ENCODE measurements at regions not wholly inside any gene's neighbourhood (a gene's known extent, or its start where the extent isn't known, plus 50 kb on each side); places are given as distances from the start of the nearest gene placed in this dataset.

- Histone ChIP-seq H3K4me3 (no peak overlapping the region), H3K4me1 (ENCODE audit: low read depth) (no peaks in the 10 kb centered on the region), H3K36me3 (ENCODE audit: low read depth) (no peaks in the 10 kb centered on the region), H3K9me3 (no peaks in the 10 kb centered on the region)
- TF ChIP-seq, protein P1, sequence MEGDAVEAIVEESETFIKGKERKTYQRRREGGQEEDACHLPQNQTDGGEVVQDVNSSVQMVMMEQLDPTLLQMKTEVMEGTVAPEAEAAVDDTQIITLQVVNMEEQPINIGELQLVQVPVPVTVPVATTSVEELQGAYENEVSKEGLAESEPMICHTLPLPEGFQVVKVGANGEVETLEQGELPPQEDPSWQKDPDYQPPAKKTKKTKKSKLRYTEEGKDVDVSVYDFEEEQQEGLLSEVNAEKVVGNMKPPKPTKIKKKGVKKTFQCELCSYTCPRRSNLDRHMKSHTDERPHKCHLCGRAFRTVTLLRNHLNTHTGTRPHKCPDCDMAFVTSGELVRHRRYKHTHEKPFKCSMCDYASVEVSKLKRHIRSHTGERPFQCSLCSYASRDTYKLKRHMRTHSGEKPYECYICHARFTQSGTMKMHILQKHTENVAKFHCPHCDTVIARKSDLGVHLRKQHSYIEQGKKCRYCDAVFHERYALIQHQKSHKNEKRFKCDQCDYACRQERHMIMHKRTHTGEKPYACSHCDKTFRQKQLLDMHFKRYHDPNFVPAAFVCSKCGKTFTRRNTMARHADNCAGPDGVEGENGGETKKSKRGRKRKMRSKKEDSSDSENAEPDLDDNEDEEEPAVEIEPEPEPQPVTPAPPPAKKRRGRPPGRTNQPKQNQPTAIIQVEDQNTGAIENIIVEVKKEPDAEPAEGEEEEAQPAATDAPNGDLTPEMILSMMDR (IDR thresholded peaks at IDR 0.05) = no peak
- peak in 1 of 3 donors; percentile 24 for DNase-seq
- intact Hi-C loops (cut with DNase I, micrococcal nuclease) = no loop called here
- ATAC-seq = no peak
These were observed 778.5 kb downstream of the MAFB start for GRCh38 chr20:39910536-39910935.

DNA sequence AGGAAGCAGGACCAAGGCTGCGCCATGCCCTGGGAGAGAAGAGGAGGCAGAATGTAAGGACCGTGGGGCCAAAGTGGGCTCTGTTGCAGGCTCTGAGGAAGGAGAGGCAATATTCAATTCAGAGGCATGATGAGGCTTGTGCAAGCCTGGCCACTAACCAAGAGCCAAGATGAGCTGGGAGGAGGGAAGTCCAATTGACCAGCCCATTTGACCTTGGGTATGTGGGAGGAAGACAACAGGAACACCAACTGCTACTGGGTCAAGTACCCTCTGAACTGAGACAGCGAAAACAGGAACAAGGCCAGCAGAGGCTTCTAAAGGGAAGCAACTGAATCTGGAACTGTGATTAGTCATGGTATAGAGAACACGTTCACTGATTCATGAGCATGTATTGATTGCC, 779.6 kb downstream of the MAFB start:
- Histone ChIP-seq H3K36me3 (ENCODE audit: low read depth) (no peaks in the 10 kb centered on the region), H3K4me3 (no peak overlapping the region), H3K4me1 (ENCODE audit: low read depth) (no peaks in the 10 kb centered on the region), H3K9me3 (no peaks in the 10 kb centered on the region)
- TF ChIP-seq, protein P1 (IDR thresholded peaks at IDR 0.05) = no peak
- peak in 1 of 3 donors; percentile 19 for DNase-seq
- ATAC-seq = peak; percentile 25
- intact Hi-C loops (cut with DNase I, micrococcal nuclease) = no loop called here

DNA sequence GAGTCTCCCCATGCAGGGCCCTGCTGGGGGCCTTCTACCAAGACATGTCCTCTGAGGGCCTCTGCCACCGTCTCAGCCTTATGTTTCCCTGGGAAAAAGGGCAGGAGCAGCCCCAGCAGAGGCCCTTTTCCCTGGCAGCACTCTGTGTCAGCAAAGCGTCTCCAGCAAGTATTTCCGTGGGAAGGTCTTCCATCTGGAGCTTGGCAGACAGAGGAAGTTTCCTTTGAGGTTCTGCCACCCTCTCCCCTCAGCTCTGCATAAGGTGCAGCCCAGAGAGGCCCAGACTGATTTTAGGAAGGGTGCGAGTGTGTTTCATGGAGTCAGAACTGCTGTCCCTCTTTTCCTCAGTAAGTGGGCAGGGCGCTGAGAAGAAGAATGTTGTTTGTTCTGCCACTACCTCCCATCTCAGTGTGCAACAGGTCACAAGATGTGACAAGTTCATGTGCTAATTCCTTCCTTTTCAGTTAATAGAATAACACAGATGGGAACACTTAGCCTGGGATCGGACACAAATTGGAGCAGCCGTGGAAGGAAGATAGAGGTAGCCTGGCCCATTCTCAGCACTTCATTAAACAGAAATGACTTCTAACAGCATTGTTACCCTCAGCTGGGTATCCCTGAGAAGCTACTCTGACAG, 784.4 kb downstream of the MAFB start:
- Histone ChIP-seq H3K4me1 (ENCODE audit: low read depth) (no peaks in the 10 kb centered on the region), H3K36me3 (ENCODE audit: low read depth) (no peaks in the 10 kb centered on the region), H3K9me3 (no peaks in the 10 kb centered on the region), H3K4me3 (no peak overlapping the region)
- intact Hi-C loops (cut with DNase I, micrococcal nuclease) = no loop called here
- DNase-seq (no peak), ATAC-seq (no peak)
- TF ChIP-seq, protein P1 (IDR thresholded peaks at IDR 0.05) = no peak

DNA sequence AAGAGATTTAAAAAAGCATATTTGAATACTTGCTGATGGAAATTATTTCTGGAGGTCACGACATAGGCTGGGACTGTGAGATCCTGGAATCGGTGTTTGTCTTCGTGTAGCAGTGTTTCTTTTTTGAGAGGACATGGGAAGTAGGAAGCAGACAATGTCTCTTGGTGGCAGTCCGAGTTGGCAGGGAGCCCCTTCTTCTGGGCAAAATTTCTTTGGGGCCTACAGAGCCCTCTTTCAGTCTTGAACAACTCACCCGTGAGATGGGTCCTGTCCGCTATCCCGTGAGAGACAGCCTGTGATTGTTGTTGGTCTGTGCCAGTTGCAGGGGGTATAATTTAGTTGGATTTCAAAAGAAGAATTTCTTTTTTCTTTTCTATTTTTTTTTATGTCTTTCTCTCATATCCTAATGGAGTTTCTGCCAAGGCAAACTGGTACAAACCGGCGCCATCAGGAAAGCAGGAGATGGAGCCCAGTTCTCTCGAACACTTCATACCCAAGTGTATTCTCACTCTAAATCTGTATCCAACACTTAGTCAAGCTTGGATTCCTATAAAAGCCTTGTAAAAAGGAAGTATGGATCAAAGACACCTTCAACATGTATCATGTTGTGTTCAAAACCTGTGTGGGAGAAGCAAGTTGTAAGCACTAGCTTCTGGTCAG, 785.1 kb downstream of the MAFB start:
- intact Hi-C loops (cut with DNase I, micrococcal nuclease) = no loop called here
- Histone ChIP-seq H3K9me3 (no peaks in the 10 kb centered on the region), H3K36me3 (ENCODE audit: low read depth) (no peaks in the 10 kb centered on the region), H3K4me1 (ENCODE audit: low read depth) (no peaks in the 10 kb centered on the region), H3K4me3 (no peak overlapping the region)
- DNase-seq = no peak
- TF ChIP-seq, protein P1 (IDR thresholded peaks at IDR 0.05) = no peak
- no peak for ATAC-seq

DNA sequence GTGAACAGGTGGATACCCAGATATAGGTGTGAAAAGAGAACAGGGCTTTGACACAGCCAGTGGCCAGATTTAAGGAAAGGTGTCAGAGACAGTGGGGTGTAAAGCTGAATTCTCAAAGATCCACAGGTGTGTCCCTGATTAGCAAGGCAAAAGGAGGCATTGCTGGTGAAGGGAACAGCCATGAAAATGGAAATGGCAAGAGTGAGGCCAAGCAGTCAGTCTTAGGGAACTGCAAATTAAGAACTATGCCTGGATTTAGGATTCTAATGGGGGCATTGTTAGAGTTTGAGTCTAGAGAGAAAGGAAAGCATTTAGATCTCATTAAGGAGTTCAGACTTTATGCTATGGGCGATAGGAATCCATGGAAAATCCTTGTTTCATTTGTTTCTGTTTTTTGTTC, 789.2 kb downstream of the MAFB start:
- TF ChIP-seq, protein P1 (IDR thresholded peaks at IDR 0.05) = no peak
- intact Hi-C loops (cut with DNase I, micrococcal nuclease) = no loop called here
- no peaks in the 10 kb centered on the region for H3K4me1 ChIP-seq (ENCODE audit: low read depth)
- no peaks in the 10 kb centered on the region for H3K36me3 ChIP-seq (ENCODE audit: low read depth)
- DNase-seq (no peak), ATAC-seq (no peak)
- no peak overlapping the region for H3K4me3 ChIP-seq
- no peaks in the 10 kb centered on the region for H3K9me3 ChIP-seq
